ENCODE measurements at regions not wholly inside any gene's neighbourhood (a gene's known extent, or its start where the extent isn't known, plus 50 kb on each side); places are given as distances from the start of the nearest gene placed in this dataset.

DNA sequence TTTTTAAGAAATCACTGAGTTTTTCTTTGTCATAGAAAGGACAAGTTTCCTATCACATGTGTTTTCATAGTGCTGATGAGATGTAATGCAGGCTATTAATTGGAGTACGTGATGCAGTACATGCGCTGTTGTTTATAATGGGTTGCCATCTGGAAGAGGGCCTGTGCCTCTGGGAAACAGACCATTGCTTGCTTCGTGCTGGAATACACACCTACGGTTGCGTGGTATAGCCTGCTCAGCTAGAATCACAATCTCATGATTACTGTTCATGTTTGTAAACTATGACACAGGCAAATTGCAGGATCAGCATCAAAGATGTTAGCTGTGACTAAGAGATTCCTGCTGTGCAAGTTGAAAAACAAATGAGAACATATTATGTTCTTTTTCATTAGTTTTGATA lies 107.2 kb upstream of the STEAP1B start:
- TF ChIP-seq POLR2AphosphoS5 (IDR thresholded peaks at IDR 0.05; ENCODE audit: low read depth, low read length) (no peak), SIN3A (IDR thresholded peaks at IDR 0.05; ENCODE audit: borderline replicate concordance, insufficient read depth, low read depth, low read length) (no peak)
- TF ChIP-seq, protein P1, sequence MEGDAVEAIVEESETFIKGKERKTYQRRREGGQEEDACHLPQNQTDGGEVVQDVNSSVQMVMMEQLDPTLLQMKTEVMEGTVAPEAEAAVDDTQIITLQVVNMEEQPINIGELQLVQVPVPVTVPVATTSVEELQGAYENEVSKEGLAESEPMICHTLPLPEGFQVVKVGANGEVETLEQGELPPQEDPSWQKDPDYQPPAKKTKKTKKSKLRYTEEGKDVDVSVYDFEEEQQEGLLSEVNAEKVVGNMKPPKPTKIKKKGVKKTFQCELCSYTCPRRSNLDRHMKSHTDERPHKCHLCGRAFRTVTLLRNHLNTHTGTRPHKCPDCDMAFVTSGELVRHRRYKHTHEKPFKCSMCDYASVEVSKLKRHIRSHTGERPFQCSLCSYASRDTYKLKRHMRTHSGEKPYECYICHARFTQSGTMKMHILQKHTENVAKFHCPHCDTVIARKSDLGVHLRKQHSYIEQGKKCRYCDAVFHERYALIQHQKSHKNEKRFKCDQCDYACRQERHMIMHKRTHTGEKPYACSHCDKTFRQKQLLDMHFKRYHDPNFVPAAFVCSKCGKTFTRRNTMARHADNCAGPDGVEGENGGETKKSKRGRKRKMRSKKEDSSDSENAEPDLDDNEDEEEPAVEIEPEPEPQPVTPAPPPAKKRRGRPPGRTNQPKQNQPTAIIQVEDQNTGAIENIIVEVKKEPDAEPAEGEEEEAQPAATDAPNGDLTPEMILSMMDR (IDR thresholded peaks at IDR 0.05), result no peak
